ENCODE measurements at regions not wholly inside any gene's neighbourhood (a gene's known extent, or its start where the extent isn't known, plus 50 kb on each side); places are given as distances from the start of the nearest gene placed in this dataset.
A peak's percentile ranks its signal among the peaks of the same experiment; 100 is the strongest.
"Not testable (repeated sequence)": the region's sequence is repeated elsewhere in the genome, so short reads cannot be mapped to it uniquely, and the experiment has no call there.

DNA sequence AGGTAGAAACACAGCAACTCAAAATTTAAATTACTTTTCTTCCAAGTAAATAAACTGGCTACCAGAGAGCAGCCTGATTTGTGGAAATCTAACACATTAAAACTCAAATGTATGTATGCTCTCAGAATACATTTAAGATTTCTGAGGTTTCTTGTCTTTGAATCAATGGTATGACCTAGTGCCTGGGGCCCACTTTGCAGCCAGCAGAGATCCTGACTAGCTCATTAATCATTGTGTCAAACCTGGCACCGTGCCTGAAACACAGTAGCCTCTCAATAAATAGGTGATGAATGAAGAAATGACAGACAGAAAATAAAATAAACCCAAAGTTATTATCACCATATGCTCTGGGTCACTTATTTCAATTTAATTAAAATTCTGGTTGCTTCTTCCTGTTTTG lies 176.2 kb upstream of the FAT3 start:
- Histone ChIP-seq H3K4me3 (no peak overlapping the region), H3K27ac (no peak overlapping the region)

DNA sequence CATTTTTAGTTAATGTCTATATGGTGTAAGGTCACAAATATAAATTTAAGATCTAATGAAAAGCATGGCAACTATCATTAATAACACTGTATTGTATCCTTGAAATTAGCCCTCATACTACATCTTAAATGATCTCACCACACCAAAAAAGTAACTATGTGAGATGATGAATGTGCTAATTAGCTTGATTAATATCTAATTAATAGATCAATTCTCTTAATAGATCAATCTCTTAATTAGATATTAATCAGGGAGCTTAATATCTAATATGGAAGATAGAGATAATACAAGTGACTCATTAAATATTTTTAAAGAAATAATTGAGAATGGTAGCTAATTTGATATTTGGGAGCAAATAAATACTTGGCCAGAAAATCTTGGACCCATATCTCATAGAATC lies 178.5 kb upstream of the FAT3 start:
- Histone ChIP-seq H3K27ac (no peak overlapping the region), H3K4me3 (no peak overlapping the region)

DNA sequence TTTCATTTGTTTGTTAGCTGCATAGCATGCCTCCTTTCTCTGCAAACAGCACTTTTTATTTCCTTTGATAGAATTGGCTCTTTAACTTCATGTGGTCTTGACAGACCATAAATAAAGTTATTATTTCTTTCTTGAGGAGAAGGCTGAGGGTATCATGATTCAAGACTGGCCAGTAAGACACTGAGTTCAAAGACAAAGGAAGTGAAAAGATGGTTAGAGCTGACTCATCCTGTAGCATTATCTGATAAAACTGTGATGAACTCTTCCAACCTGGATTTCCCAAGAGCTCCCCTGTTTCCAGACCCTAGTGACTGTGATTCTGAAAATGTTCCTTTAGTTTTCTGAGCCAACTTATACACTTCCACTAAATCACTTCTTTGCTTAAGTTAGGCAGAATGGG lies 179.3 kb upstream of the FAT3 start:
- H3K4me3 ChIP-seq = no peak overlapping the region
- H3K27ac ChIP-seq = no peak overlapping the region

DNA sequence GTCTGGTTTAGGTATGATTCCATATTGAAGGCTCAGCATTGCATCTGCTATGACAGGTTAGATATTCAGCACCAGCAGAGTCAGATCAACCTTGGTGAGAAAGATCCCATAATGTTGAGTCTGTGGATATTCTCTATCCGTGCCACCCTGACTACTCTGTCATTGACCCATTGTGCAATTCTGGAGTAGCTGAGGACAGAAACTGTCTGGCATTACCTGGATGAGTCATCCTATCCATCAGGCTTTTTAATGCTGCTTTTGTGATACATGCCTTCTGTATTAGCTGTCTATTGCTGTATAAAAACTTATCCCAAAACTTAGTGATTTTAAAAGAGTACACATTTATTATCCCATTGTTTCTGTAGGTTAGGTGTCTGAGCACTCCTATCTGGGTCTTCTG lies 189.1 kb upstream of the FAT3 start:
- no peak overlapping the region for H3K4me3 ChIP-seq

DNA sequence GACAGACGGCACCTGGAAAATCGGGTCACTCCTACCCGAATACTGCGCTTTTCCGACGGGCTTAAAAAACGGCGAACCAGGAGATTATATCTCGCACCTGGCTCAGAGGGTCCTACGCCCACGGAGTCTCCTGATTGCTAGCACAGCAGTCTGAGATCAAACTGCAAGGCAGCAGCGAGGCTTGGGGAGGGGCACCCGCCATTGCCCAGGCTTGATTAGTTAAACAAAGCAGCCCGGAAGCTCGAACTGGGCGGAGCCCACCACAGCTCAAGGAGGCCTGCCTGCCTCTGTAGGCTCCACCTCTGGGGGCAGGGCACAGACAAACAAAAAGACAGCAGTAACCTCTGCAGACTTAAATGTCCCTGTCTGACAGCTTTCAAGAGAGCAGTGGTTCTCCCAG lies 197.5 kb upstream of the FAT3 start:
- Histone ChIP-seq H3K27ac (peak overlapping the region in 1 of 21 experiments; percentile 44), H3K4me3 (peak overlapping the region in 2 of 7 experiments; percentile 25 to 35)

More for the DNA sequence above, 189.1 kb upstream of the FAT3 start:
- no peak overlapping the region for H3K27ac ChIP-seq

DNA sequence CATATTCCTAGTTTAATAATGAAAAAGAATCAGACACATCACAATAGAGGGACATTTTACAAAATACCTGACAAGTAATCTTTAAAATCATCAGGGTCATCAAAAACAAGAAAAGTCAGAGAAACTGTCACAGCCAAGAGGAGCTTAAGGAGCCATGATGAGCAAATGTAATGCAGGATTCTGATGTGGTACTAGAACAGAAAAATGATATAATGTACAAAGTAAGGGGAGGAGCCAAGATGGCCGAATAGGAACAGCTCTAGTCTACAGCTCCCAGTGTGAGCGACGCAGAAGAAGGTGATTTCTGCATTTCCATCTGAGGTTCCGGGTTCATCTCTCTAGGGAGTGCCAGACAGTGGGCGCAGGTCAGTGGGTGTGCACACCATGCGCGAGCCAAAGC lies 198.0 kb upstream of the FAT3 start:
- H3K27ac ChIP-seq = peak overlapping the region in 1 of 21 experiments; percentile 44
- H3K4me3 ChIP-seq = peak overlapping the region in 2 of 7 experiments; percentile 25 to 35

DNA sequence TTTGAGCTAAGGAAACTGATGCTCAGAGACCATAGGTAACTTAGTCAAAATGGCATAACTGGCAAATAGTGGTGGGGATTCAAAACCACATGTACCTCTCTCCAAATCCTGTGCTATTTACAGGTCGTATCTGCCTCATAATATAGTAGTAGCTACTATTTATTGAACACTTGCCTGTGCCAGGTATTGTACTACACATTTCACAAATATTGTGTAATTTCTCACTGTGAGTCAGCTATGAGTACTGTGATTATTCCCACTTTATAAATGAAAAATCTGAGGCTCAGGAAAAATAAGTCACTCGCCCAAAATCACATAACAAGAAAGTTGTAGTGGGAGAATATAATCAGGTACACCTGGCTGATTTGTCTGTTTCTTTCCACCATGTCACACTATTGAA lies 199.8 kb upstream of the FAT3 start:
- no peak overlapping the region for H3K4me3 ChIP-seq
- H3K27ac ChIP-seq = no peak overlapping the region

DNA sequence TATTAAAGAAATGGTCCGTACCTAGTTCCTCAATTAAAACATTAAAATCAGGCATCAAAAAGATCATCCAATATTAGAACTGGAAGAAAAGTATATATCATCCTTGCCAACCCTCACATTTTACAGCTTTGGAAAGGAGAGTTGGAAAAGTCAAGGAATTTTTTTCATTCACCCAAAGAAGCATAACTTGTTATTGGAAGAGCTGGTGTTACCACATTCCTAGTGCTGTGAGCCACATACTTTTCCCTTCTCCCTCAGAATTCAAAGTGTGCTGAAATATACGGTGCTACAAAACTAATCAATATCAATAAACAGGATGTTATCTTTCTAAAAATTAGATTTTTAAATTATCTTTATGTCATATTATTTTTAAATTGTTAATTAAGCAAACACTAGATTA lies 202.1 kb upstream of the FAT3 start:
- H3K4me3 ChIP-seq = no peak overlapping the region

DNA sequence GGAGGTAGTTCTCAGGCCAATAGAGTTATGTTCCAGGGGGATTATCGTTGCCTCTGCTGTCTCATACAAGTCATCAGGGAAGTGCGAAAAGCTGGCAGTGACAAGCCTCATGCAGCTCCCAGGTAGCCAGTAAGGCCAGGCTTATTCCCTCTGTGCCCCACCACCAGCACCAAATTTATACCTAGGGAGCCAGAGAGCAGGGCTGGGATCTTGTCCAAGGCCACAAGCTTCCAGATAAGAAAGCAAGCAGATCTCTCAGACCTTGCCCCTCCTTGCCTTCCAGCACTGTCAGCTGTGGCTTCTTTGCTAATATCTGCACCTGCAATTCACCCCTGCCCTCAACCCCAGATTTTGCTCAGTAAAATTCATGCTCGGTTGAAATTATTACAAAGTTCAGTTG lies 206.3 kb upstream of the FAT3 start:
- no peak overlapping the region for H3K27ac ChIP-seq
- no peak overlapping the region for H3K4me3 ChIP-seq

More for the DNA sequence above, 202.1 kb upstream of the FAT3 start:
- no peak overlapping the region for H3K27ac ChIP-seq

DNA sequence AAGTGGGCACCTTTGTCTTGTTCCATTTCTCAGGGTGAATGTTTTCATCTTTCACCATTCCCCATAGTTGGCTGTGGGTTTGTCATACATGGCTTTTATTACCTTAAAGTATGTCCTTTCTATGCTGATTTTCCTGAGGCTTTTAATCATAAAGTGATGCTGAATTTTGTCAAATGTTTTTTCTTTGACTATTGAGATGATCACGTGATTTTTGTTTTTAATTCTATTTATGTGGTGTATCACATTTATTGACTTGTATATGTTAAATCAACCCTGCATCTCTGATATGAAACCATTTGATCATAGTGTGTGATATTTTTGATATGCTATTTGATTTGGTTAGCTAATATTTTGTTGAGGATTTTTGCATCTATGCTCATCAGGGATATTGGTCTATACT lies 216.4 kb upstream of the FAT3 start:
- Histone ChIP-seq H3K27ac (no peak overlapping the region), H3K4me3 (no peak overlapping the region)

DNA sequence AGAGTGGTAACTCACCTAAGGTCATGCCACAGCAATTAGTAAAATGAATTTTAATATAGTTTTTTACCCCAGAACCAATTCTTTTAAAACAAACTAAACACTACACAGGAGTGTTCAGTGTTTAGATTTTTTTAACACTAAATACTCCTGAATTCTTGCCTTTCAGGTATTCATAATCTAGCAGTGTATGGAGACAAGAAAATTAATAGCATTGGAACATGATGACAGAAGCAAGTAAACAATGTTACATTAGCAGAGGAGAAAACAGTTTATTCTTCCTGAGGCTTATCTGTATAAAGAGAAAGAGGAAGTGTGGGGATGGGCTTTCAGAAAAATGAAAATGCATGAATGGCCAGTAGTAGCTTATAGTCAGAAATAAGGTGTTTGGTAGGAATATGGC lies 222.1 kb upstream of the FAT3 start:
- H3K27ac ChIP-seq = no peak overlapping the region
- no peak overlapping the region for H3K4me3 ChIP-seq

DNA sequence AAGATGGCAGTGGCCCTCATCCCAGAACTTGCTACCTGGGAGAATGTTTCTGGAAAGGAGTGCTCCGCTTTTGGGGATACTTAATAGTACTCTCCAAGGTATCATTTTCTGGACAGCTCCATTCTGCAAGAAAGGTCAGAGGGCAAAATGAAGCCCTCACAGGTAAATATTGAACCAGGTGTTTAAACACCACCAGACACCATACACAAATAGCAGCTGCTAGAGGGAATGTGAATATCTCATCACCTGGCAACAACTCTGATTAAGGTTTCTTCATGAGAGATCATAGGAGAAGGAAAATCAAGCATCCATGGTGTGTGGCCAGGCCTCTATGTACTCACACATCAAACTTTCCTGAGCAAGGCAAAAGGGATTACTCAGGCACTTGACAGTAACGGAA lies 226.1 kb upstream of the FAT3 start:
- H3K4me3 ChIP-seq = no peak overlapping the region
- no peak overlapping the region for H3K27ac ChIP-seq

DNA sequence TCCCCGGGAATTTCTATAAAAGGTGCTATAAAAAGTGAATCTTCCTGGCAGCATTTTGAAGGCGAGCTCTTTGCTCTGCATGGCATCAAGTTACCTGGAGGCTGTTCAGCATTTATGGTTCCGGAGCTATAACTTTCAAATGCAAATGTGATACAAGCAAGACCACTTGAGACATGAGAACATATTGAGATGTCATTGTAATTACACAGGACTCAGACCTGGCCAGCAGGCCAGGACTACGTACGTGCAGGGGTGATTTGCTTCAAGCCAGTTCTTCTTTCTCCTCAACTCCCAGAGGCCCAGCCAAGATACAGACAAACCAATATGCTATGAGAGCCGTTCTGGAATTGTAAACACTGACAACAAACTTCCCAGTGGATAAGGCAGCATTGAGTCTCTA lies 227.4 kb upstream of the FAT3 start:
- H3K4me3 ChIP-seq = no peak overlapping the region
- H3K27ac ChIP-seq = no peak overlapping the region

DNA sequence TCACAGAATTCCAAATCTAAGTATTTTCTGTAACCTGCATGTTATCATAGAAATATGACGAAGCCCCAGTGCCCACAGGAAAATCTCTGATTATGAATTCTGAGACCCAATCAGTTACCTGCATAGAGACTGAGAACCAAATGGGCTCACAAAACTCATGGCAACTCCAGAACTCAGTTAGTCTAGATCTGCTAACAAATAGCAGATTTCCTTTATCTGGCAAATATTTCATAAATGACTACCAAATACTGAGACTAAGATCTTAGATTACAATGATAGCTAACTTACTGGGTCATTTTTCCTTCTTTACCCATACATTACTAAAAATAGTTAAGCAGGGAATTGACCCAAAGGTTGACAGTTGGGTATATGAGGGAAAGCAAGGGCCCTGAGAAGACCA lies 228.1 kb upstream of the FAT3 start:
- Histone ChIP-seq H3K4me3 (no peak overlapping the region), H3K27ac (no peak overlapping the region)

DNA sequence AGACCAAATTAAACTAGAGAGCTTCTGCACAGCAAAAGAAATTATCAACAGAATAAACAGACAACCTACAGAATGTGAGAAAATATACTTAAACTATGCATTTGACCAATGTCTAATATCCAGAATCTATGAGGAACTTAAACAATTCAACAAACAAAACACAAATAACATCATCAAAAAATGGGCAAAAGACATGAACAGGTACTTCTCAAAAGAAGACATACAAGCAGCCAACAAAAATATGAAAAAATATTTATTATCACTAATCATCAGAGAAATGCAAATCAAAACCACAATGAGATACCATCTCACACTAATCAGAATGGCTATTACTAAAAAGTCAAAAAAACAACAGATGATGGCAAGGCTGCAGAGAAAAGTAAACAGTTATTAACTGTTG lies 236.2 kb upstream of the FAT3 start:
- H3K4me3 ChIP-seq, H3K27ac ChIP-seq: not testable (repeated sequence)

DNA sequence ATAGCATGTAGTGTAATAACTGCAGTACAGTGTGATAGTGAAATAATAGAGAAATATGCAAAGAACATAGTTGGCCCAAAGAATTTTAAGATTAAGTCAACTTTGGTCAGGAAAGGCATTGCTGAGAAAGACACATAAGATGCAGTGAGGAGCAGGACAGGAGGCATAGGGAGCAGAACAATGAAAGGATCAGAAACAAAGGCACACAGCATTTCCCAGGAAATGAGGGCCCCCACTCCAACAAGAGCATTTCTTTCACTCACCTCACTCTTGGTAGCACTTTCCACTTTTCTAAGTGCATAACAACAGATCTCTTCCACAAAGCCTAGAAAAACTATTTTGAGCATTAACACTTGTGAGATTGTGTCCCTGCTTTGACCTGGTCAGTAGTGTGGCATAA lies 238.4 kb upstream of the FAT3 start:
- H3K4me3 ChIP-seq = no peak overlapping the region
- H3K27ac ChIP-seq = no peak overlapping the region

DNA sequence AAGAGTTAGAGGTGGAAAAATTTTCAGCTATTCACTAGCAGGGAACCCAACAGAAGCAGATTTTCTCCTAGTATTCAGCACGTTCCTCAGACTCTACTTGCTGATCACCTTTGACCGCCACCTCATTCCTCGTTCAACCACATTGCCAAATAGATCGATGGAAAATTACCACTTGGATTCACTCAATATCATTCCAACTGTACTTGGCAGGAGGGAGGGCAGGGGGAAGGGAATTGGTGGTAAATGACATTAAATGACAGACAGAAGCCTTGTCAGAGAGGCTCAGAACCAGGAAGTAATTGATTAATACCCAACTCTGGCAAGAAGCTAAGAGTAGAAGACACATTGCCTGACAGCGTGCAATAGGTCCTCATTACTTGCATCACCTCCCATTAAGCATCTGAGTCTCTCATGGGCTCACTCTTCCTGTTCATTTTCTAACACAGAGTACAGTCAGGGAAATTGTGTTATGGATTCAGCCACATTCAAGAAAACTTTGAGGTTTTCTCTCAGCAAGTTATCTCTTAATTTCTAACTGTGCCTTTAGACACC lies 240.5 kb upstream of the FAT3 start:
- no peak overlapping the region for H3K27ac ChIP-seq
- no peak overlapping the region for H3K4me3 ChIP-seq

DNA sequence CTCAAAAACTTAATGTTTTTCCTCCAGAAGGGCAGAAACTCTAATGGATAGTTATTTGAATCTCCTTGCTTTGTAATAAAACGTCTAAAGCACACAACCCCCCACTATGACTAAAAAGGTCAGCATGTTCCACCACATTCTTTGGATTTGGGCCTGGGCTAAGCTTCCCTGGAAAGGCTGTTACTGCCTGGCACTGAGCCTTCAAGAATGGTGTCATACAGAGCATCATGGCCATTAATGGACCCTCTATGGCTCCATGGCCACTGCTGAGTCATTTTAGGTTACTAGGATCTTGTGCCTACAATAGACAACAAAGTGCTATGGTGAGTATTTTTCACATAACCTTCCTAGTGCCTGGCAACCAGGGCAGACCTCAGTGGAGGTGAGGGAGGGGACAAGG lies 242.6 kb upstream of the FAT3 start:
- Histone ChIP-seq H3K4me3 (no peak overlapping the region), H3K27ac (peak overlapping the region in 1 of 21 experiments; percentile 15)

DNA sequence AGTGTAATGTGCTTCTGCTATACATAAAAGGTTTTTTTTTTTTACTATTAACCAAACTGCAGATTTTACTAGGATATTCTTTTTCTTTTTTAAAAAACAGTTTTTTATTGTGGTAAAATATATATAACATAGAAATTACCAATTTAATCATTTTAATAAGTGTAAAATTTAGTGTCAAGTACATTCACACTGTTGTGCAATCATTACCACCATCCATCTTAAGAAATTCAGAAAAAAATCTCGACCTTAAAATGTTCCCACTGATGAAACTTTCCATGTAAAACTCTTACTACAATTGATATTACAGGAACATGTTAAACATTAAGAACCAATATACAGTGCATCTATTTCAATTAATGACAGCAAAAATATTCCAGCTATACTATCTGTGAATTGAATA lies 244.8 kb upstream of the FAT3 start:
- H3K27ac ChIP-seq = no peak overlapping the region
- H3K4me3 ChIP-seq = no peak overlapping the region

DNA sequence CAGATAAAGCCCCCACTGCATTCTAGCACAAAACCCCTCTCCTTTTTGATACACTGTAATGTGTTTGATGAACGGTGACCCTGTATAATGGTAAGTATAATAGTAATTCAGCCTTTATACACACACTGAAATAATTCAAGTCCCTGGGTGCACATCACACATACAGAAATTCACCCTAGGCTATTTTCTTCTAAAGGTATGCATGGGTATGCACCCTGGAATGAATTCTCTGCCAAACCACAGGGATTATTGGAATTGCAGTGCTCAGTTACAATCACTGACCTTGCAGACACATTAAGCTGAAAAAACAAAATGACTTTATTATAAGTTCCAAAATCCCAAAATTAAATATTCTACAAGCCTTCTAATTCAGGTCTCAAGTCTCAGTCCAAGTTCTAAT lies 245.9 kb upstream of the FAT3 start:
- H3K4me3 ChIP-seq = no peak overlapping the region
- H3K27ac ChIP-seq = no peak overlapping the region

DNA sequence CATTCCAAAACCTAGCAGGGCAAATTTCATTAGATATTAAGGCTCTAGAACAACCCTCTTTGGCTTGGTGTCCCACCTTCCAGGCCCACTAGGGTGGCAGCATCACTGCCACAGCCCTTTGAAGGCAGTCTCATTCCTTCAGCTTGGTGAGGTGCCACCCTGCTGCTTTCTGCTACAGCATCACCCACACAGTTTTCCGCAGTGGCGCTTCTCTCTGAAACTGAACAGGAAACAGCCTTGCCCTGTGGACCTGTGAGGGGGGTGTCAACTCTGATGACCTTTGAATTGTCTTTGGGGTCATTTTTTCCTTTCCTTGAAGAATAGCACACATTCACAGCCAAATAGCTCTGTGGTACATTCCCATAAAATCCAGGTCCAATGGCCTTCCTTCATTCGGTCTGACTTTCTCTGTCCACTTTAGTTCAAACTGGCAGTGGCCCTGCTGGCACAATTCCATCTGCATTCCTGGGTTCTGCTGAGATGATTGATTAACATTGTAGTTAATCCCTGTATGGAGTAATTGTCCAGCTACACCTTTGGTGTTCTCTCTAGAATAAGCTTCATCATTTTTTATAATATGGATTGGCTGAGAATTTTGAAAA lies 251.9 kb upstream of the FAT3 start:
- Histone ChIP-seq H3K4me3 (no peak overlapping the region), H3K27ac (no peak overlapping the region)

DNA sequence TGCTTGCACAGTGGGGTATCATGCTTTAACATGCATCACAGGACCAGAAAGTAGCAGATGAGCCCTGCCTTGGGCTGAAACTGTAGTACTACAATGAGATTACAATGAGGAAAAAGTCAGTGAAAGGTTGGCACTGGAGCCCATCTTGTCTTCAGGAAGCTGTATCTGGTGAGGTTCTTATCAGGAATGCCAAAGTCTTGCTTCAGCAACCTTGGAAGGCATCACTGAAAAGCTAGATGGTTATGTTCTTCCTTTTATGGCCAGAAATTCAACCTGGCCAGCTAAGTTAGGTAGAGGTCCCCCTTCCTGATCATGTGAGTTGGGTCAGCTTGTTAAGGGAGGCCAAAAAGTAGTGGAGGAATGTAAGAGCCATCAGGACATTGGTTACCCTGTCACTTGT lies 254.0 kb upstream of the FAT3 start:
- no peak overlapping the region for H3K27ac ChIP-seq

More for the DNA sequence above, 254.0 kb upstream of the FAT3 start:
- H3K4me3 ChIP-seq = no peak overlapping the region

Data from skin epidermis (tissue), 12 donors.